K562 (cell line): ENCODE measurements at regions not wholly inside any gene's neighbourhood (a gene's known extent, or its start where the extent isn't known, plus 50 kb on each side); places are given as distances from the start of the nearest gene placed in this dataset.

Experiments
- ATAC-seq: fragments of 200-7000 bp; cut with Tn5 transposase; 3 replicates; pipeline ENCODE4 v1.9.1; 2020; ENCODE audit warnings: moderate library complexity
- BruUV-seq: library from RNA; stranded (reverse); fragments of 400-500 nt; replicated peaks from 2 replicates; lab custom pipeline; 2021; lab: Mats Ljungman, UMichigan
- CTCF ChIA-PET: fragments of 300-600 bp; formaldehyde crosslinking; extraction: SDS; loops from one replicate; lab custom pipeline; 2021; ENCODE audit warnings: low intra/inter-chr PET ratio; lab: Yijun Ruan, JAX
- POLR2A ChIA-PET: fragments of 300-600, 350-650 bp; sonication (Branson Sonifier 250); formaldehyde crosslinking; extraction: SDS; loops from one replicate; lab custom pipeline; 2021; ENCODE audit warnings: antibody characterized with exemption, inconsistent platforms; lab: Yijun Ruan, JAX
- DNase-seq, 4 experiments: peaks; one replicate each; pipeline versions ENCODE4 v3.0.0 to v3.0.0-alpha.2; 2011 to 2018; ENCODE audit warnings: low spot score in 3 of 4, mixed read lengths in 3 of 4; ENCODE audit errors: extremely low read depth in 1 of 4
- FAIRE-seq: peaks from 2 replicates; lab custom pipeline; 2011; peaks lifted over from hg19 to GRCh38; lab: Jason Lieb, UNC
- H2AFZ ChIP-seq: 2 replicates; pipeline ENCODE4 v1.6.0; 2011; ENCODE audit warnings: low read depth, low read length, control low read depth, inconsistent platforms
- H3K27ac ChIP-seq: fragments of 200-600 bp; 3 replicates; pipeline ENCODE4 v1.8.0; 2011; ENCODE audit warnings: low read depth, mild to moderate bottlenecking, control low read depth, inconsistent platforms, low read length, moderate library complexity, mixed read lengths; ENCODE audit errors: extremely low read depth
- H3K27me3 ChIP-seq, 2 experiments: fragments of 300-600 bp in 1 of 2; 2 replicates in 1 of 2; 3 replicates in 1 of 2; pipeline versions ENCODE4 v1.6.0 to v1.8.0; 2011; ENCODE audit warnings: inconsistent platforms in 2 of 2, low read length in 2 of 2, mild to moderate bottlenecking in 1 of 2, mixed read lengths in 1 of 2, moderate library complexity in 1 of 2; ENCODE audit not compliant: control insufficient read depth in 2 of 2, insufficient read depth in 2 of 2
- H3K36me3 ChIP-seq: fragments of 300-600 bp; 3 replicates; pipeline ENCODE4 v1.8.0; 2011; ENCODE audit warnings: mild to moderate bottlenecking, low read length, inconsistent platforms; ENCODE audit not compliant: control insufficient read depth, insufficient read depth
- H3K4me1 ChIP-seq, 2 experiments: fragments of 200-600 bp in 1 of 2; replicated peaks in 1 of 2; 2 replicates in 1 of 2; 3 replicates in 1 of 2; pipeline versions ENCODE4 v1.5.1 to v1.8.0; 2011; ENCODE audit warnings: inconsistent platforms in 2 of 2, low read length in 2 of 2, mild to moderate bottlenecking in 1 of 2, mixed read lengths in 1 of 2, moderate library complexity in 1 of 2; ENCODE audit not compliant: control insufficient read depth in 2 of 2, insufficient read depth in 2 of 2
- H3K4me2 ChIP-seq: 2 replicates; pipeline ENCODE4 v1.6.1; 2011; ENCODE audit warnings: low read length, control low read depth, inconsistent platforms, mixed read lengths; ENCODE audit not compliant: insufficient read depth
- H3K4me3 ChIP-seq: fragments of 200-600 bp; sonication (generic), shearing (Covaris generic); 2 replicates; pipeline ENCODE4 v1.5.1; 2016; ENCODE audit warnings: control low read depth, inconsistent platforms
- H3K79me2 ChIP-seq: fragments of 200-600 bp; 3 replicates; pipeline ENCODE4 v1.8.0; 2011; ENCODE audit warnings: low read length, inconsistent platforms; ENCODE audit not compliant: control insufficient read depth, insufficient read depth
- H3K9ac ChIP-seq, 2 experiments: 2 replicates each; pipeline versions ENCODE4 v1.6.0 to v1.6.1; 2011; ENCODE audit warnings: low read depth in 2 of 2, low read length in 2 of 2, control low read depth in 1 of 2, inconsistent platforms in 1 of 2, mild to moderate bottlenecking in 1 of 2, mixed read lengths in 1 of 2; ENCODE audit not compliant: insufficient read depth in 1 of 2
- H3K9me1 ChIP-seq: one replicate; pipeline ENCODE4 v1.6.0; 2011; ENCODE audit warnings: inconsistent platforms, mild to moderate bottlenecking, low read length, moderate library complexity; ENCODE audit not compliant: control insufficient read depth, insufficient read depth
- H3K9me3 ChIP-seq: replicated peaks from 2 replicates; pipeline ENCODE4 v1.5.1; 2011; ENCODE audit warnings: low read depth, low read length, inconsistent platforms; ENCODE audit not compliant: control insufficient read depth, insufficient read depth
- H4K20me1 ChIP-seq: replicated peaks from 2 replicates; pipeline ENCODE4 v1.6.1; 2011; ENCODE audit warnings: low read length, inconsistent platforms, mixed read lengths; ENCODE audit not compliant: control insufficient read depth, insufficient read depth
- ARID2 ChIP-seq: fragments of 450-650 bp; IDR thresholded peaks from 2 replicates; pipeline ENCODE4 v1.6.1; 2017; ENCODE audit warnings: antibody characterized with exemption, mild to moderate bottlenecking
- CCNT2 ChIP-seq: IDR thresholded peaks from 2 replicates; pipeline ENCODE4 v1.6.1; 2011; ENCODE audit warnings: borderline replicate concordance, low read depth, mild to moderate bottlenecking, moderate library complexity, mixed read lengths, low read length; ENCODE audit not compliant: insufficient read length; ENCODE audit errors: extremely low read depth
- ELF4 ChIP-seq: fragments of 450-650 bp; formaldehyde crosslinking; IDR thresholded peaks from 2 replicates; pipeline ENCODE4 v1.4.0; 2022; ENCODE audit warnings: missing genetic modification characterization
- FOXA1 ChIP-seq: fragments of 450-650 bp; IDR thresholded peaks from 2 replicates; pipeline ENCODE4 v1.6.1; 2016; ENCODE audit warnings: mild to moderate bottlenecking, borderline replicate concordance
- GATAD2B ChIP-seq: fragments of 450-650 bp; IDR thresholded peaks from 2 replicates; pipeline ENCODE4 v1.6.1; 2017; ENCODE audit warnings: mild to moderate bottlenecking, borderline replicate concordance
- KDM1A ChIP-seq, 2 experiments: fragments of 450-650 bp; IDR thresholded peaks; 2 replicates each; pipeline ENCODE4 v1.6.1; 2016; ENCODE audit warnings: mild to moderate bottlenecking in 2 of 2
- NEUROD1 ChIP-seq: fragments of 150-350 bp; IDR thresholded peaks from 2 replicates; pipeline ENCODE4 v1.6.1; 2014; ENCODE audit warnings: borderline replicate concordance, low read length, low read depth; ENCODE audit not compliant: partially characterized antibody
- NFYB ChIP-seq: IDR thresholded peaks from 2 replicates; pipeline ENCODE4 v1.6.1; 2011; ENCODE audit warnings: mild to moderate bottlenecking, moderate library complexity; ENCODE audit not compliant: insufficient read length; ENCODE audit errors: extremely low read depth
- NUFIP1 ChIP-seq: fragments of 450-650 bp; IDR thresholded peaks from 2 replicates; pipeline ENCODE4 v1.6.1; 2018; ENCODE audit not compliant: partially characterized antibody
- PKNOX1 ChIP-seq: fragments of 450-650 bp; IDR thresholded peaks from 2 replicates; pipeline ENCODE4 v1.6.1; 2016
- SAFB2 ChIP-seq: fragments of 200-400 bp; formaldehyde crosslinking; IDR thresholded peaks from 2 replicates; pipeline ENCODE4 v1.6.1; 2018; ENCODE audit warnings: borderline replicate concordance, low read length, low read depth, moderate library complexity; ENCODE audit not compliant: severe bottlenecking
- SNAPC5 ChIP-seq: fragments of 250-450 bp; sonication (Bioruptor Pico); IDR thresholded peaks from 2 replicates; pipeline ENCODE4 v1.8.0; 2021; ENCODE audit warnings: moderate library complexity, mild to moderate bottlenecking, inconsistent platforms
- USF2 ChIP-seq: sonication (generic); formaldehyde crosslinking; IDR thresholded peaks from 2 replicates; pipeline ENCODE4 v1.5.0; 2020; ENCODE audit warnings: missing genetic modification reagents
- ZNF124 ChIP-seq: sonication (generic); formaldehyde crosslinking; IDR thresholded peaks from 2 replicates; pipeline ENCODE4 v1.8.1; 2022; ENCODE audit warnings: missing genetic modification reagents
- ZNF212 ChIP-seq: fragments of 450-650 bp; formaldehyde crosslinking; IDR thresholded peaks from 2 replicates; pipeline ENCODE4 v1.4.0; 2020; ENCODE audit warnings: mild to moderate bottlenecking
- ZNF324 ChIP-seq: fragments of 250-450 bp; sonication (Bioruptor Pico); IDR thresholded peaks from 2 replicates; pipeline ENCODE4 v1.4.0; 2020; ENCODE audit warnings: mild to moderate bottlenecking
- ZNF76 ChIP-seq: fragments of 250-450 bp; sonication (Bioruptor Pico); IDR thresholded peaks from 2 replicates; pipeline ENCODE4 v1.4.0; 2020; ENCODE audit warnings: mild to moderate bottlenecking, moderate library complexity, borderline replicate concordance
- ZNF785 ChIP-seq: fragments of 250-450 bp; sonication (Bioruptor Pico); IDR thresholded peaks from 2 replicates; pipeline ENCODE4 v1.4.0; 2020; ENCODE audit warnings: mild to moderate bottlenecking
- WGBS: fragments of 100-300 bp; shearing (Covaris generic); methylation state at CpG from one replicate; pipeline ENCODE4 v1.1.6; 2016; ENCODE audit warnings: low coverage, mixed read lengths; ENCODE audit not compliant: insufficient coverage; ENCODE audit errors: missing lambda C conversion rate; 5-methylcytosine and 5-hydroxymethylcytosine counted together
- in situ Hi-C: fragments of 300-500 bp; cut with MboI; formaldehyde crosslinking; loops from 4 replicates; pipeline ENCODE4 v1.15.0; 2018; ENCODE audit warnings: inconsistent platforms, mixed read lengths
- intact Hi-C: fragments of 100-400 bp; cut with micrococcal nuclease; formaldehyde crosslinking; loops from 2 replicates; pipeline ENCODE4 v1.14.2; 2022

- intact Hi-C loops: no loop called here
Measured at GRCh38 chr1:189659731-189660130, 817.9 kb downstream of the BRINP3 start.

GRCh38 chr1:189662190-189662589 lies 815.5 kb downstream of the BRINP3 start:
- intact Hi-C loops: no loop called here
- no peak for DNase-seq
- POLR2A ChIA-PET: no interaction called here

More at GRCh38 chr1:189659731-189660130, 817.9 kb downstream of the BRINP3 start:
- Histone ChIP-seq H3K27me3 (no peaks in the 10 kb centered on the region), H3K9me3 (no peaks in the 10 kb centered on the region; the same call in 1 of the 2 replicates), H3K4me2 (no peak overlapping the region), H3K9me1 (no peaks in the 10 kb centered on the region), H3K4me1 (no peaks in the 10 kb centered on the region), H3K27ac (no peak overlapping the region), H3K36me3 (no peaks in the 10 kb centered on the region), H3K79me2 (no peaks in the 10 kb centered on the region), H3K4me3 (no peak overlapping the region), H2AFZ (no peak overlapping the region), H4K20me1 (no peaks in the 10 kb centered on the region), H3K9ac (no peak overlapping the region)
- WGBS: 5% methylated on average over 2 of the region's 2 CpGs
- FAIRE-seq: no peak
- CTCF ChIA-PET: no interaction called here
- POLR2A ChIA-PET: no interaction called here
- BruUV-seq: no TSS peak
- in situ Hi-C loops: no loop called here
- no peak for DNase-seq
- ATAC-seq: no peak
- no peak for TF ChIP-seq NFYB
- TF ChIP-seq FOXA1: no peak
- no peak for TF ChIP-seq ZNF212 (CRISPR knock-in tag)
- no peak for TF ChIP-seq SAFB2
- TF ChIP-seq ZNF76 (CRISPR knock-in tag): no peak
- TF ChIP-seq ZNF124 (CRISPR knock-in tag): no peak
- TF ChIP-seq ELF4 (CRISPR knock-in tag): no peak
- TF ChIP-seq SNAPC5 (CRISPR knock-in tag): no peak
- no peak for TF ChIP-seq ZNF785 (CRISPR knock-in tag)
- no peak for TF ChIP-seq NEUROD1

More at GRCh38 chr1:189662190-189662589, 815.5 kb downstream of the BRINP3 start:
- CTCF ChIA-PET: no interaction called here
- Histone ChIP-seq H3K27me3 (no peaks in the 10 kb centered on the region), H3K9me3 (no peaks in the 10 kb centered on the region; the same call in 1 of the 2 replicates), H3K27ac (no peak overlapping the region), H2AFZ (no peak overlapping the region), H3K4me3 (no peak overlapping the region), H3K4me2 (no peak overlapping the region), H4K20me1 (no peaks in the 10 kb centered on the region), H3K9me1 (no peaks in the 10 kb centered on the region), H3K4me1 (no peaks in the 10 kb centered on the region), H3K79me2 (no peaks in the 10 kb centered on the region), H3K36me3 (no peaks in the 10 kb centered on the region), H3K9ac (no peak overlapping the region)
- FAIRE-seq (no peak), ATAC-seq (no peak)
- WGBS: 0% methylated on average over 3 of the region's 3 CpGs
- in situ Hi-C loops: no loop called here
- BruUV-seq: no TSS peak
- no peak for TF ChIP-seq ZNF324 (CRISPR knock-in tag)
- TF ChIP-seq KDM1A (IDR thresholded peaks at IDR 0.05): no peak
- TF ChIP-seq NUFIP1: no peak
- no peak for TF ChIP-seq CCNT2
- peak; percentile 76 for TF ChIP-seq PKNOX1
- no peak for TF ChIP-seq USF2
- no peak for TF ChIP-seq GATAD2B
- TF ChIP-seq ARID2: no peak
